ENCODE measurements at regions not wholly inside any gene's neighbourhood (a gene's known extent, or its start where the extent isn't known, plus 50 kb on each side); places are given as distances from the start of the nearest gene placed in this dataset.
"Not testable (repeated sequence)": the region's sequence is repeated elsewhere in the genome, so short reads cannot be mapped to it uniquely, and the experiment has no call there.

- no peak for DNase-seq (ENCODE audit: extremely low read depth, low read depth)
- TF ChIP-seq, protein P1, sequence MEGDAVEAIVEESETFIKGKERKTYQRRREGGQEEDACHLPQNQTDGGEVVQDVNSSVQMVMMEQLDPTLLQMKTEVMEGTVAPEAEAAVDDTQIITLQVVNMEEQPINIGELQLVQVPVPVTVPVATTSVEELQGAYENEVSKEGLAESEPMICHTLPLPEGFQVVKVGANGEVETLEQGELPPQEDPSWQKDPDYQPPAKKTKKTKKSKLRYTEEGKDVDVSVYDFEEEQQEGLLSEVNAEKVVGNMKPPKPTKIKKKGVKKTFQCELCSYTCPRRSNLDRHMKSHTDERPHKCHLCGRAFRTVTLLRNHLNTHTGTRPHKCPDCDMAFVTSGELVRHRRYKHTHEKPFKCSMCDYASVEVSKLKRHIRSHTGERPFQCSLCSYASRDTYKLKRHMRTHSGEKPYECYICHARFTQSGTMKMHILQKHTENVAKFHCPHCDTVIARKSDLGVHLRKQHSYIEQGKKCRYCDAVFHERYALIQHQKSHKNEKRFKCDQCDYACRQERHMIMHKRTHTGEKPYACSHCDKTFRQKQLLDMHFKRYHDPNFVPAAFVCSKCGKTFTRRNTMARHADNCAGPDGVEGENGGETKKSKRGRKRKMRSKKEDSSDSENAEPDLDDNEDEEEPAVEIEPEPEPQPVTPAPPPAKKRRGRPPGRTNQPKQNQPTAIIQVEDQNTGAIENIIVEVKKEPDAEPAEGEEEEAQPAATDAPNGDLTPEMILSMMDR (IDR thresholded peaks at IDR 0.05; ENCODE audit: low read depth, low read length), result no peak
Observed at GRCh38 chr11:134992981-134993380, 580.9 kb upstream of the B3GAT1 start.

GRCh38 chr11:134988495-134988894 is 576.5 kb upstream of the B3GAT1 start:
- TF ChIP-seq, protein P1 (IDR thresholded peaks at IDR 0.05; ENCODE audit: low read depth, low read length), result no peak
- DNase-seq (ENCODE audit: extremely low read depth, low read depth), result no peak

GRCh38 chr11:134987822-134988221 is 575.8 kb upstream of the B3GAT1 start:
- no peak for DNase-seq (ENCODE audit: extremely low read depth, low read depth)
- TF ChIP-seq, protein P1 (IDR thresholded peaks at IDR 0.05; ENCODE audit: low read depth, low read length), result no peak

DNA sequence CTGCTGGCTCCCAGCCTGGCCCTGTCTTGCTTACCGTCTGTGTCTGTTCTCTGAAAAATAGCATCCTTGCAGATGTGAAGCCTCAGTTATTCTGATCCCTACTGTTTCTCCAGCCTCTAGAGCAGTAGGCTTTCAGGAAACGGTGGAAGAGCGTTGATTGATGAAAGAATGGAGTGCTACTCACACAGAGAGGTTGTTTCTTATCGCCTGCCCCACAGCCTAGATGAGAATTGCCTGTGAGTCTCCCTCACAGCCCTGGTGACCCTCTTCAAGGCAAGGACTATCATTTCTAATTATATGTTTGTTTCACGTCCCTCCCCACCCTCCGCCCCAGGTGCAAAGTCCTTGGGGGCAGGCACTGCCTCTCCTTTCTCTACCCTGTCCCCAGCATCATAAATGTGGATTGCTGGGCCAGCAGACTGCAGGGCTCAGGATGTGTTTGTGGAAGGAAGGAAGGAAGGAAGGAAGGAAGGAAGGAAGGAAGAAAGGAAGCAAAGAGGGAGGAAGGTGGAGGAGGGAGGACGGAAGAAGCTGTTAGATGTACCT is 575.3 kb upstream of the B3GAT1 start:
- TF ChIP-seq, protein P1 (IDR thresholded peaks at IDR 0.05; ENCODE audit: low read depth, low read length), result no peak
- DNase-seq (ENCODE audit: extremely low read depth, low read depth), result no peak

GRCh38 chr11:134984421-134984820 is 572.4 kb upstream of the B3GAT1 start:
- DNase-seq (ENCODE audit: extremely low read depth, low read depth), result no peak
- TF ChIP-seq, protein P1 (IDR thresholded peaks at IDR 0.05; ENCODE audit: low read depth, low read length), result no peak

DNA sequence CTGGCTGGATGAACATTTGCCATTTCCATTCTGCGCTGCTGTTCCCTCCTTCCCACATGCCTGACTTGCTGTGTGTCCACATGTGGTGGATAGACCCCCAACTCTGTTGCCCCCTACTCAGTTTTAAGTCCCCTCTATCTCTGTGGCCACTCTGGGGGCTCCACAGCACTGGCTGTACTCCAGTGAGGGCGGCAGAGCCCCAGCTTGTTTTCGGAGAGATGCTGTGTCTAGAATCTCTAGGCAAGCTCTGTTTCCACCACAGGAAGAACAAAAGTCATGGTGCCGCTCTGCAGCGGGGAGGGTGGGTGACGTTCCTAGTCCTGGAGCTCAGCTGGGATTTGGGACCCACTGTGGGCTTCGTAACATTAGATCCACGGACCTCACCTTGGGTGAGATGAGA is 570.4 kb upstream of the B3GAT1 start:
- DNase-seq (ENCODE audit: extremely low read depth, low read depth), result not testable (repeated sequence)

DNA sequence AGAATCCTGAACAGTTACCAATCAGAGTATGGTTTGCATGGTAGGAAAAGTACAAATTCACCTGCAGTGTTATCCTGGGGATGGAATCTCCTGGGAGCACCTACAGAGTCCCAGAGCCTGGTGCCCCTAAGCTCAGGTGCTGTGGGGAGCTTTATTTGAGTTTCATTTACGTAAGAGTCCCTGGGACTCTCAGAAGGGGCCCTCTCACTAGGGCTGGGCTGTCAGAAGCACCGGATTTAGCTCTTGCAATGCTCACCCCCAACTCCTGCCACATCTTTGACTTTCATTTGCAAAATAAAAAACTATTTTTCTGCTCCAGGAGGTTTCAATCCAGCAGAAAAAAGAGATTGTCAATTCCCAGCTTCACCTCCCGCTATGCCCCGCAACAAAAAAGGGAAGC is 569.8 kb upstream of the B3GAT1 start:
- TF ChIP-seq, protein P1 (IDR thresholded peaks at IDR 0.05; ENCODE audit: low read depth, low read length), result no peak
- no peak for DNase-seq (ENCODE audit: extremely low read depth, low read depth)
